IMR-90 (cell line): ENCODE measurements at regions not wholly inside any gene's neighbourhood (a gene's known extent, or its start where the extent isn't known, plus 50 kb on each side); places are given as distances from the start of the nearest gene placed in this dataset.

Experiments used
- ATAC-seq: fragments of 200-7000 bp; cut with Tn5 transposase; 2 replicates; pipeline ENCODE4 v1.9.1; 2020; ENCODE audit warnings: low read depth, mild to moderate bottlenecking, moderate library complexity
- BruUV-seq: library from RNA; stranded (reverse); fragments of 400-500 nt; replicated peaks from 2 replicates; lab custom pipeline; 2021; lab: Mats Ljungman, UMichigan
- CTCF ChIA-PET: fragments of 300-600 bp; formaldehyde crosslinking; extraction: SDS; loops from one replicate; lab custom pipeline; 2021; ENCODE audit warnings: antibody characterized with exemption; lab: Yijun Ruan, JAX
- POLR2A ChIA-PET: fragments of 300-600 bp; sonication (Branson Sonifier 250); formaldehyde crosslinking; loops from one replicate; lab custom pipeline; 2022; ENCODE audit warnings: antibody characterized with exemption; ENCODE audit not compliant: unreplicated experiment; lab: Charles Lee
- DNase-seq: peaks from one replicate; pipeline ENCODE4 v3.0.0; 2013
- H2AFZ ChIP-seq: replicated peaks from 2 replicates; pipeline ENCODE3; 2013; ENCODE audit warnings: low read length, mild to moderate bottlenecking; ENCODE audit not compliant: poor library complexity
- H2AK5ac ChIP-seq: 2 replicates; pipeline ENCODE4 v1.6.1; 2013; ENCODE audit warnings: low read depth, low read length, inconsistent platforms
- H2AK9ac ChIP-seq: replicated peaks from 2 replicates; pipeline ENCODE3; 2013; ENCODE audit warnings: mild to moderate bottlenecking, low read depth, low read length, moderate library complexity; ENCODE audit not compliant: poor library complexity
- H2BK120ac ChIP-seq: 2 replicates; pipeline ENCODE4 v1.6.1; 2013; ENCODE audit warnings: low read depth, low read length, inconsistent platforms
- H2BK15ac ChIP-seq: 3 replicates; pipeline ENCODE4 v1.6.1; 2013; ENCODE audit warnings: low read depth, low read length, inconsistent platforms
- H2BK20ac ChIP-seq: 2 replicates; pipeline ENCODE4 v1.6.1; 2013; ENCODE audit warnings: low read depth, mild to moderate bottlenecking, inconsistent platforms, low read length, moderate library complexity
- H2BK5ac ChIP-seq: 2 replicates; pipeline ENCODE4 v1.6.1; 2013; ENCODE audit warnings: mild to moderate bottlenecking, low read depth, low read length, inconsistent platforms; ENCODE audit not compliant: poor library complexity, severe bottlenecking
- H3K14ac ChIP-seq: replicated peaks from 2 replicates; pipeline ENCODE4 v1.6.1; 2013; ENCODE audit warnings: low read depth, low read length, inconsistent platforms
- H3K18ac ChIP-seq: 2 replicates; pipeline ENCODE4 v1.6.1; 2013; ENCODE audit warnings: low read depth, low read length, control low read depth
- H3K23ac ChIP-seq: 2 replicates; pipeline ENCODE4 v1.6.1; 2013; ENCODE audit warnings: low read depth, low read length, inconsistent platforms
- H3K27ac ChIP-seq: 2 replicates; pipeline ENCODE4 v1.5.1; 2013; ENCODE audit warnings: mild to moderate bottlenecking, control low read depth, low read length; ENCODE audit not compliant: insufficient read depth
- H3K27me3 ChIP-seq: 2 replicates; pipeline ENCODE4 v1.6.1; 2013; ENCODE audit warnings: low read length; ENCODE audit not compliant: control insufficient read depth, insufficient read depth
- H3K36me3 ChIP-seq: 2 replicates; pipeline ENCODE4 v1.6.1; 2013; ENCODE audit warnings: low read length, mixed read lengths; ENCODE audit not compliant: control insufficient read depth, insufficient read depth
- H3K4ac ChIP-seq: 2 replicates; pipeline ENCODE4 v1.6.1; 2013; ENCODE audit warnings: low read depth, low read length, inconsistent platforms
- H3K4me1 ChIP-seq: 2 replicates; pipeline ENCODE4 v1.6.1; 2013; ENCODE audit warnings: low read length, mixed read lengths; ENCODE audit not compliant: control insufficient read depth, insufficient read depth
- H3K4me2 ChIP-seq: 2 replicates; pipeline ENCODE4 v1.6.1; 2013; ENCODE audit warnings: low read depth, mild to moderate bottlenecking, control low read depth, low read length, moderate library complexity
- H3K4me3 ChIP-seq: 2 replicates; pipeline ENCODE4 v1.5.1; 2013; ENCODE audit warnings: low read depth, mild to moderate bottlenecking, control low read depth, low read length, moderate library complexity; ENCODE audit not compliant: insufficient read depth
- H3K56ac ChIP-seq: 2 replicates; pipeline ENCODE4 v1.6.1; 2013; ENCODE audit warnings: low read length, inconsistent platforms; ENCODE audit not compliant: insufficient read depth; ENCODE audit errors: extremely low read depth
- H3K79me1 ChIP-seq, 2 experiments: 2 replicates each; pipeline ENCODE4 v1.6.1; 2013; ENCODE audit warnings: low read length in 2 of 2, inconsistent platforms in 1 of 2, low read depth in 1 of 2
- H3K9ac ChIP-seq: 2 replicates; pipeline ENCODE4 v1.6.1; 2013; ENCODE audit warnings: low read depth, low read length, control low read depth
- H3K9me1 ChIP-seq: 2 replicates; pipeline ENCODE4 v1.6.1; 2013; ENCODE audit warnings: low read length, inconsistent platforms; ENCODE audit not compliant: insufficient read depth
- H3K9me3 ChIP-seq: 2 replicates; pipeline ENCODE4 v1.6.1; 2013; ENCODE audit warnings: low read length; ENCODE audit not compliant: control insufficient read depth, insufficient read depth
- H4K20me1 ChIP-seq: 2 replicates; pipeline ENCODE4 v1.6.1; 2013; ENCODE audit warnings: low read length, inconsistent platforms; ENCODE audit not compliant: insufficient read depth
- H4K5ac ChIP-seq: 2 replicates; pipeline ENCODE4 v1.6.1; 2013; ENCODE audit warnings: mild to moderate bottlenecking, low read depth, low read length, control low read depth
- H4K8ac ChIP-seq, 2 experiments: 2 replicates each; pipeline ENCODE4 v1.6.1; 2013; ENCODE audit warnings: low read depth in 2 of 2, low read length in 2 of 2, control low read depth in 1 of 2, inconsistent platforms in 1 of 2
- H4K91ac ChIP-seq: 2 replicates; pipeline ENCODE4 v1.6.1; 2013; ENCODE audit warnings: low read depth, low read length, inconsistent platforms; ENCODE audit not compliant: insufficient read depth
- FOS ChIP-seq: fragments of 150-350 bp; IDR thresholded peaks from 2 replicates; pipeline ENCODE4 v1.6.1; 2016; ENCODE audit warnings: low read depth, low read length
- WGBS, 2 experiments: methylation state at CpG; one replicate each; pipeline versions ENCODE4 v1.1.5 to v1.1.7; 2013; ENCODE audit warnings: missing lambda C conversion rate in 2 of 2; ENCODE audit not compliant: insufficient read length in 1 of 2; ENCODE audit errors: extremely low coverage in 2 of 2; 5-methylcytosine and 5-hydroxymethylcytosine counted together
- dilution Hi-C: fragments of 300-500 bp; cut with HindIII; formaldehyde crosslinking; loops from one replicate; pipeline ENCODE4 v1.14.3; 2018; ENCODE audit warnings: low sequenced_read_pairs; ENCODE audit not compliant: unreplicated experiment
- in situ Hi-C: fragments of 300-500 bp; cut with MboI; formaldehyde crosslinking; loops from 3 replicates; pipeline ENCODE4 v1.14.3; 2019; ENCODE audit warnings: low sequenced_read_pairs, inconsistent platforms, mixed read lengths
- intact Hi-C: fragments of 100-400 bp; cut with micrococcal nuclease; formaldehyde crosslinking; loops from 2 replicates; pipeline ENCODE4 v1.10.0; 2022

DNA sequence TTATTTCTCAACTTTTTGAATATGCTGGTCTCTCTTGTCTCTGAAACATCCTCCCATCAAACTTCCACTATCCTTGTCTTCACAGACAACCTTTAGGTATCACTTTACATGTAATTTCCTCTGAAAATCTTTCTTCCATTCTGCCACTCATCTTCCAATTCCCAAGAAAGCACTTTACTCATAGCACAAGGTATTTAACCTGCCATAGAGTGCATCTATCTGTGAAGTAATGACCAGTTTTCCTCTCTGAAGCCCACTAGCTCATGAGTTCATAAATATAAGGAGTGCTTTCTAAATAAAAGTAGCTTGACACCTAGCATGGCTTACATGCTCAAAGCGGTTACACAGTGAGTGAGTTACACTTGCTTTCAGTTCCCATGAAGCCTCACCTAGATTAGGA lies 160.7 kb upstream of the CMC1 start:
- Histone ChIP-seq H2BK15ac (no peak overlapping the region), H3K14ac (no peak overlapping the region), H2BK120ac (no peak overlapping the region), H2BK5ac (no peak overlapping the region), H3K9ac (no peak overlapping the region), H3K27ac (no peak overlapping the region), H3K56ac (no peak overlapping the region), H3K4me1 (no peaks in the 10 kb centered on the region), H3K9me1 (no peaks in the 10 kb centered on the region), H3K4me3 (no peak overlapping the region), H3K23ac (no peak overlapping the region), H3K18ac (no peak overlapping the region), H3K27me3 (no peaks in the 10 kb centered on the region), H3K36me3 (no peaks in the 10 kb centered on the region), H4K8ac (no peak overlapping the region), H3K9me3 (no peaks in the 10 kb centered on the region), H3K4me2 (no peak overlapping the region), H2AK5ac (no peak overlapping the region), H4K20me1 (no peaks in the 10 kb centered on the region), H2AK9ac (no peak overlapping the region), H2AFZ (no peak overlapping the region), H3K4ac (no peak overlapping the region), H4K5ac (no peak overlapping the region), H2BK20ac (no peak overlapping the region), H3K79me1 (no peaks in the 10 kb centered on the region), H4K91ac (no peak overlapping the region)
- no CpG with 5 or more reads among the region's 1 CpG for WGBS, 2 experiments
- ChIA-PET POLR2A (no interaction called here), CTCF (no interaction called here)
- BruUV-seq, result no TSS peak
- dilution Hi-C loops (no loop called here), intact Hi-C loops (no loop called here), in situ Hi-C loops (no loop called here)
- TF ChIP-seq FOS, result no peak
- ATAC-seq, result no peak
- no peak for DNase-seq
